ENCODE measurements at regions not wholly inside any gene's neighbourhood (a gene's known extent, or its start where the extent isn't known, plus 50 kb on each side); places are given as distances from the start of the nearest gene placed in this dataset.

DNA sequence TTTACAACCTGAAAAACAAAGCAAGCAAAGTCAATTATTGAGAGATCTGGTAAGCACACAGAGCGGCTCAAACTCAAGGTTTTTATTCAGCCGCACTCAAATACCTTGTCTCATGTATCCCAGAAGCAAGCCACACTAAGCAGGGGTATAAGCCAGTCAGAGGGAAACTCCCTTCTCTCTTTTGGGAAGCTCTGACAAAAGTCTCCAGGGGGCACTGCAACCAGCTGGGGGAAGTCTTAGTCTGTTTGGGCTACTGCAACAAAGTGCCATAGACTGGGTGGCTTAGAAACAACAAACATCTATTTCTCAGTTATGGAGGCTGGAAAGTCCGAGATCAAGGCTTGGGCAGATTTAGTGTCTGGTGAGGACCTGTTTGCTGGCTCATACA lies 246.0 kb downstream of the ENC1 start:
- TF ChIP-seq, protein P1, sequence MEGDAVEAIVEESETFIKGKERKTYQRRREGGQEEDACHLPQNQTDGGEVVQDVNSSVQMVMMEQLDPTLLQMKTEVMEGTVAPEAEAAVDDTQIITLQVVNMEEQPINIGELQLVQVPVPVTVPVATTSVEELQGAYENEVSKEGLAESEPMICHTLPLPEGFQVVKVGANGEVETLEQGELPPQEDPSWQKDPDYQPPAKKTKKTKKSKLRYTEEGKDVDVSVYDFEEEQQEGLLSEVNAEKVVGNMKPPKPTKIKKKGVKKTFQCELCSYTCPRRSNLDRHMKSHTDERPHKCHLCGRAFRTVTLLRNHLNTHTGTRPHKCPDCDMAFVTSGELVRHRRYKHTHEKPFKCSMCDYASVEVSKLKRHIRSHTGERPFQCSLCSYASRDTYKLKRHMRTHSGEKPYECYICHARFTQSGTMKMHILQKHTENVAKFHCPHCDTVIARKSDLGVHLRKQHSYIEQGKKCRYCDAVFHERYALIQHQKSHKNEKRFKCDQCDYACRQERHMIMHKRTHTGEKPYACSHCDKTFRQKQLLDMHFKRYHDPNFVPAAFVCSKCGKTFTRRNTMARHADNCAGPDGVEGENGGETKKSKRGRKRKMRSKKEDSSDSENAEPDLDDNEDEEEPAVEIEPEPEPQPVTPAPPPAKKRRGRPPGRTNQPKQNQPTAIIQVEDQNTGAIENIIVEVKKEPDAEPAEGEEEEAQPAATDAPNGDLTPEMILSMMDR (IDR thresholded peaks at IDR 0.05; ENCODE audit: control extremely low read depth in 1 of 3, insufficient read depth in 1 of 3, low read depth in 1 of 3, low read length in 3 of 3) = peak; percentile 16 to 46 (median 27); a peak in 3 of 4 replicates
- no peak for TF ChIP-seq RXRA (IDR thresholded peaks at IDR 0.05; ENCODE audit: insufficient read depth, low read depth, low read length)
- TF ChIP-seq CHD2 (IDR thresholded peaks at IDR 0.05; ENCODE audit: low read length) = no peak
- no peak for TF ChIP-seq ASH2L (IDR thresholded peaks at IDR 0.05; ENCODE audit: low read length)
- no peak for TF ChIP-seq CREB1 (IDR thresholded peaks at IDR 0.05)
- TF ChIP-seq HDAC2 (IDR thresholded peaks at IDR 0.05; ENCODE audit: borderline replicate concordance in 1 of 2, low read depth in 2 of 2, low read length in 2 of 2) = no peak
- no peak for TF ChIP-seq TEAD4 (IDR thresholded peaks at IDR 0.05; ENCODE audit: low read depth, low read length)
